M059J (cell line): ENCODE measurements at regions not wholly inside any gene's neighbourhood (a gene's known extent, or its start where the extent isn't known, plus 50 kb on each side); places are given as distances from the start of the nearest gene placed in this dataset.
"Not testable (repeated sequence)": the region's sequence is repeated elsewhere in the genome, so short reads cannot be mapped to it uniquely, and the experiment has no call there.

ENCODE experiments used
- DNase-seq: peaks from one replicate; pipeline ENCODE4 v3.0.0-alpha.2; 2012; ENCODE audit warnings: low read depth

- DNase-seq: peak; percentile 94
Observed at GRCh38 chrX:1903236-1903935, 288.5 kb downstream of the ASMT start.

- DNase-seq: no peak
Observed at GRCh38 chrX:1904663-1905218, 289.9 kb downstream of the ASMT start.

- DNase-seq: no peak
Observed at GRCh38 chrX:1906028-1906427, 291.2 kb downstream of the ASMT start.

- not testable (repeated sequence) for DNase-seq
Observed at GRCh38 chrX:1908996-1909395, 294.1 kb downstream of the ASMT start.

- no peak for DNase-seq
Observed at GRCh38 chrX:1909419-1910206, 294.8 kb downstream of the ASMT start.

- no peak for DNase-seq
Observed at GRCh38 chrX:1910207-1910470, 295.3 kb downstream of the ASMT start.

GRCh38 chrX:1911401-1912128, 296.7 kb downstream of the ASMT start:
- no peak for DNase-seq

- DNase-seq: no peak
Observed at GRCh38 chrX:1912193-1912592, 297.3 kb downstream of the ASMT start.

- DNase-seq: no peak
Observed at GRCh38 chrX:1914606-1915365, 299.9 kb downstream of the ASMT start.

- DNase-seq: no peak
Observed at GRCh38 chrX:1918780-1919179, 303.9 kb downstream of the ASMT start.

- DNase-seq: no peak
Observed at GRCh38 chrX:1925053-1925481, 310.2 kb downstream of the ASMT start.

- DNase-seq: no peak
Observed at GRCh38 chrX:1928805-1929204, 313.9 kb downstream of the ASMT start.

GRCh38 chrX:1932231-1932630, 317.4 kb downstream of the ASMT start:
- peak; percentile 36 for DNase-seq

- DNase-seq: no peak
Observed at GRCh38 chrX:1933964-1934363, 319.1 kb downstream of the ASMT start.

- no peak for DNase-seq
Observed at GRCh38 chrX:1935805-1936204, 320.9 kb downstream of the ASMT start.

GRCh38 chrX:1938190-1938589, 323.3 kb downstream of the ASMT start:
- no peak for DNase-seq

GRCh38 chrX:1941321-1941720, 326.5 kb downstream of the ASMT start:
- no peak for DNase-seq

GRCh38 chrX:1945879-1946278, 331.0 kb downstream of the ASMT start:
- DNase-seq: no peak

- no peak for DNase-seq
Observed at GRCh38 chrX:1946974-1947373, 332.1 kb downstream of the ASMT start.
